ENCODE measurements at regions not wholly inside any gene's neighbourhood (a gene's known extent, or its start where the extent isn't known, plus 50 kb on each side); places are given as distances from the start of the nearest gene placed in this dataset.

DNA sequence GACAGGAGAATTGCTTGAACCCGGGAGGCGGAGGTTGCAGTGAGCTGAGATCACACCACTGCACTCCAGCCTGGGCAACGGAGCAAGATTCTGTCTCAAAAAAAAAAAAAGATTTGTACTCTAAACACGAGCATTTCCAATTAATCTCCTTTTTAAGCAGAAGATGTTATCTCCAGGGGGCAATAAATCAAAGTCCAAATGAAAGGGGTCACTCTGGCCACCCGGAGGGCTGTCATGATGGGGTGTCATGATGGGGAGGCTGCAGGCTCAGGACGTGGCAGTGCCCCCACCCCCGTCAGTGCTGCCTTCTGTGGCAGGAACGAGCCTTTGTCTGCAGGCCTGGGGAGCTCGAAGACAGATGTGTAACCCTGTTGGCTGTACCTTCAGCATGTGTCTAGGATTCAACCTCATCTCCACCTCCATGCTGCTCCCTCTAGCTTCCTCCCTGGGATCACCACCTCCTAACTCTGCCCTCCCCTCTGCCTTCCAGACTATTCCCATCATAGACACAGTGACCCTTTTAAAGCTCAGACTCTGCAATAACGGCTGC lies 76.9 kb upstream of the YWHAQ start:
- no peaks in the 10 kb centered on the region for H3K4me1 Mint-ChIP-seq
- DNase-seq (ENCODE audit: low spot score in 2 of 2, unreplicated experiment in 2 of 2) = no peak
- H3K4me3 Mint-ChIP-seq = no peak overlapping the region
- TF ChIP-seq, protein P1, sequence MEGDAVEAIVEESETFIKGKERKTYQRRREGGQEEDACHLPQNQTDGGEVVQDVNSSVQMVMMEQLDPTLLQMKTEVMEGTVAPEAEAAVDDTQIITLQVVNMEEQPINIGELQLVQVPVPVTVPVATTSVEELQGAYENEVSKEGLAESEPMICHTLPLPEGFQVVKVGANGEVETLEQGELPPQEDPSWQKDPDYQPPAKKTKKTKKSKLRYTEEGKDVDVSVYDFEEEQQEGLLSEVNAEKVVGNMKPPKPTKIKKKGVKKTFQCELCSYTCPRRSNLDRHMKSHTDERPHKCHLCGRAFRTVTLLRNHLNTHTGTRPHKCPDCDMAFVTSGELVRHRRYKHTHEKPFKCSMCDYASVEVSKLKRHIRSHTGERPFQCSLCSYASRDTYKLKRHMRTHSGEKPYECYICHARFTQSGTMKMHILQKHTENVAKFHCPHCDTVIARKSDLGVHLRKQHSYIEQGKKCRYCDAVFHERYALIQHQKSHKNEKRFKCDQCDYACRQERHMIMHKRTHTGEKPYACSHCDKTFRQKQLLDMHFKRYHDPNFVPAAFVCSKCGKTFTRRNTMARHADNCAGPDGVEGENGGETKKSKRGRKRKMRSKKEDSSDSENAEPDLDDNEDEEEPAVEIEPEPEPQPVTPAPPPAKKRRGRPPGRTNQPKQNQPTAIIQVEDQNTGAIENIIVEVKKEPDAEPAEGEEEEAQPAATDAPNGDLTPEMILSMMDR (IDR thresholded peaks at IDR 0.05; ENCODE audit: unreplicated experiment) = no peak
- H3K36me3 Mint-ChIP-seq = no peaks in the 10 kb centered on the region
- H3K27me3 Mint-ChIP-seq (ENCODE audit: low read depth) = peaks cover 6% of the 10 kb centered on the region
- H3K27ac Mint-ChIP-seq = no peak overlapping the region
- no peaks in the 10 kb centered on the region for H3K9me3 Mint-ChIP-seq

DNA sequence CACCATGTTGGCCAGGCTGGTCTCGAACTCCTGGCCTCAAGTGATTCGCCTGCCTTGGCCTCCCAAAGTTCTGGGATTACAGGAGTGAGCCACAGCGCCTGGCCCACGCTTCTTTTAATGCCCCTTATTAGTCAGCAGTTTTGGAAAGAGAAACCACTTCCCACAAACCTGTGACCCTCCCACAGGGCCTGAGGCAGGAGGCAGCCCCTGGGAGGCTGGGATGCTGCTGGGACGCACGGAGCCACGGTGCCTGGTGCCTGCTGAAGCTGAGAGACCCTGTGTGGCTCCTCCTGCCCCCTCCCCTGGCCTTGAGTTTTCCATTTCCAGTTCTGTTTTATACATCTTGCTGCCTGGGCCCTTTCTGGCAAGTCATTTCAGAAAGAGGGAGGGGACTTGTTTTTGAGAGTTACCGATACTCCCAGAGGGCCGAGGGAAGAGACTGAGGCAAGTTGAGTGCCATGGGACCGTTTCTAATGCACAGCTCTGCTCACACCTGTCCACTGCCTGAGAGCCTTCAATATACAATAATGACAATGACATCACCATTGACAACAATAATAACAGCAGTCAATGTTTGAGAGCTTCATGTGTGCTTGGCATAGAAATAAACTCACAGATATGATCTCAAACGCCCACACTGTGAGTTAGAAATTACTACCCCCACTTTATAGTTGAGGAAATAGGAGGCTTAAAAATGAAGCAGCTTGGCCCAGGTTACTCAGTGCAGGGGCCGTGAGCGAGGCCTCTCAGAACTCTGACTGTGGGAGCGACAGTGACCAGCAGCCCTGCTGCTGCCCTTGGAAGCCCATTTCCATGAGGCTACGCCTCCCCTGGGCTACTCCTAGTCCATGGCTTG lies 78.1 kb upstream of the YWHAQ start:
- H3K27ac Mint-ChIP-seq = no peak overlapping the region

DNA sequence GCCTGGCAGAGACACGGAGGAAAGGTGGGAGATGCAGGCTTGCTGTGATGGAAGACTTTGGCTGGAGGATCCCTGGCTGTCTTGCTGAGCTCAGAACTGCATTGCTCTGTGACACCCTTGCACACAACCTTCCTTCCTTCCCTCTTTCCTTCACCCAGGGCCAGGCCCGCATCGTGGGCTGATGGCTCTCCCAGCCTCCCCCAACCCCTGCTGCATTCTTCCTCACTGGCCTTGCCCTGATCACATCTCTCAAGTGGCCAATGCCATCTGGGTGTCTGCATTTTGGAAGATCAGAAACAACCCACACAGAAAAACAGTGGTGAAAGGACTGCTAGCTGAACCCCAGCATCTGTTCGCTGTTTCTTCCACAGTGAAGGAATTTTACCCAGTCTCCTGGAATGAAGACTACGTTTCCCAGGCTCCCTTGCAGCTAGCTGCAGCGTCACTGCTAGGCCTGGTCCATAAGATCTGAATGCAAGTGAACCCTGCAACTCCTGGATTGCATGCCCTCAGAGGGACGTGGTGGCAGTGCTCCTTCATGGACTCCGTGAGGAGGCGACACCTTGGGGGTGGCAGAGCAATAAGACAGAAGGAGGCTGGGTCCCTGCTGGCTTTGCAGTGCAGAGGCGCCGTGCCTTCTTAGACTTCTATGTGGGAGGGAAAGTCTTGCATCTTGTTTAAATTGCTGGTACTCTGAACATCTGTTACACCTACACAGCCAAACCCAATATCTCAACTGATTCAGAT lies 78.9 kb upstream of the YWHAQ start:
- no peaks in the 10 kb centered on the region for H3K9me3 Mint-ChIP-seq
- TF ChIP-seq, protein P1 (IDR thresholded peaks at IDR 0.05; ENCODE audit: unreplicated experiment) = no peak
- peaks cover 6% of the 10 kb centered on the region for H3K27me3 Mint-ChIP-seq (ENCODE audit: low read depth)
- no peaks in the 10 kb centered on the region for H3K4me1 Mint-ChIP-seq
- no peaks in the 10 kb centered on the region for H3K36me3 Mint-ChIP-seq
- no peak overlapping the region for H3K4me3 Mint-ChIP-seq
- no peak for DNase-seq (ENCODE audit: low spot score in 2 of 2, unreplicated experiment in 2 of 2)
- no peak overlapping the region for H3K27ac Mint-ChIP-seq

More for the DNA sequence above, 78.1 kb upstream of the YWHAQ start:
- no peaks in the 10 kb centered on the region for H3K36me3 Mint-ChIP-seq
- peaks cover 6% of the 10 kb centered on the region for H3K27me3 Mint-ChIP-seq (ENCODE audit: low read depth)
- no peak for DNase-seq (ENCODE audit: low spot score in 2 of 2, unreplicated experiment in 2 of 2)
- no peaks in the 10 kb centered on the region for H3K4me1 Mint-ChIP-seq
- TF ChIP-seq, protein P1 (IDR thresholded peaks at IDR 0.05; ENCODE audit: unreplicated experiment) = no peak
- H3K9me3 Mint-ChIP-seq = no peaks in the 10 kb centered on the region
- H3K4me3 Mint-ChIP-seq = no peak overlapping the region

DNA sequence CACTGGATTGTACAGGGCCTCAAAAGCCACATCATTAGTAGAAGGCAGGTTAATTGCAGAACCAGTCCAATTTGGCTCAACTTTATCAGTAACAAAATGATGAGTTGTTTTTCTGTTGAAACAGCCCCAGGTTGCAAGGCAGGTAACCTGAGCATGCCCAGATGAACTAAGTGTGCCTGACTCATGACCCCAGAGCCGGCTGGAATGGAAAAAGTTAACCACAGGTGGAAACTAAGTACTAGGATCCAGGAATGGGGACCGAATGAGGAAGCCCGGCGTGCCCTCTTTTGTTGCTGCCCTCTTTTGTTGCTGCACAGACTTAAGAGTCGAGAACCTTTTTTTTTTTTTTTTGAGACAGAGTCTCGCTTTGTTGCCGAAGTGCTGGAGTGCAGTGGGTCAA lies 79.5 kb upstream of the YWHAQ start:
- TF ChIP-seq, protein P1 (IDR thresholded peaks at IDR 0.05; ENCODE audit: unreplicated experiment) = no peak
- H3K4me1 Mint-ChIP-seq = no peaks in the 10 kb centered on the region
- no peaks in the 10 kb centered on the region for H3K36me3 Mint-ChIP-seq
- H3K27me3 Mint-ChIP-seq (ENCODE audit: low read depth) = peaks cover 7% of the 10 kb centered on the region
- H3K9me3 Mint-ChIP-seq = no peaks in the 10 kb centered on the region
- no peak overlapping the region for H3K4me3 Mint-ChIP-seq
- no peak for DNase-seq (ENCODE audit: low spot score in 2 of 2, unreplicated experiment in 2 of 2)
- no peak overlapping the region for H3K27ac Mint-ChIP-seq

DNA sequence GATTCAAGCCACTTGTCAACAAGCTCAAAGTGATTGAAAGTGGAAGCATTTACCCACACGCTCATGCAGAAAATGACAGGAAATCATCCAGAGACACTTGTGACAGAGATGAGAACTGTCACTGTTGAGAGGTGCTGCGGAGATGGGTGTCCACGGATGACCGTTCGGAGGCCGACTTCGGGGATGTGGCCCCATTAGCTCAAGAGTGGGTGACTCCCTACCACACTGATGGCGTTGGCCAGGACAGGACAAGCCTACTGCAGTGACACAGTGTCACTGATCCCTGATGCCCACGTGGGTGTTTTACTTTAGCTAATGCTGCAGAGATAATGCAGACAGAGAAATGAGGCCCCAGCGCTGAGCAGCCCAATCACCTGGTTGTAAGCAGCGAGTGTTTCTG lies 81.5 kb upstream of the YWHAQ start:
- no peak for DNase-seq (ENCODE audit: low spot score in 2 of 2, unreplicated experiment in 2 of 2)
- no peaks in the 10 kb centered on the region for H3K4me1 Mint-ChIP-seq
- no peaks in the 10 kb centered on the region for H3K9me3 Mint-ChIP-seq
- H3K27ac Mint-ChIP-seq = no peak overlapping the region
- H3K36me3 Mint-ChIP-seq = no peaks in the 10 kb centered on the region
- peaks cover 12% of the 10 kb centered on the region for H3K27me3 Mint-ChIP-seq (ENCODE audit: low read depth)
- H3K4me3 Mint-ChIP-seq = no peak overlapping the region
- TF ChIP-seq, protein P1 (IDR thresholded peaks at IDR 0.05; ENCODE audit: unreplicated experiment) = no peak
